K562 (cell line): ENCODE measurements at regions not wholly inside any gene's neighbourhood (a gene's known extent, or its start where the extent isn't known, plus 50 kb on each side); places are given as distances from the start of the nearest gene placed in this dataset.

Source experiments
- BRCA1 ChIP-seq, 2 experiments: fragments of 450-650 bp in 1 of 2; sonication (generic) in 1 of 2; formaldehyde crosslinking in 1 of 2; IDR thresholded peaks; 2 replicates each; pipeline versions ENCODE4 v1.5.0 to v1.6.1; 2017 to 2020; ENCODE audit warnings: mild to moderate bottlenecking in 1 of 2, missing genetic modification reagents in 1 of 2
- HDAC3 ChIP-seq: fragments of 450-650 bp; IDR thresholded peaks from 2 replicates; pipeline ENCODE4 v1.6.1; 2018; ENCODE audit warnings: borderline replicate concordance, mild to moderate bottlenecking, moderate library complexity; ENCODE audit not compliant: partially characterized antibody
- JUND ChIP-seq, 2 experiments: IDR thresholded peaks; 2 replicates in 1 of 2; 3 replicates in 1 of 2; pipeline ENCODE4 v1.6.1; 2011; ENCODE audit warnings: borderline replicate concordance in 2 of 2, low read depth in 2 of 2, low read length in 2 of 2, improper control_type of control experiment in 1 of 2, missing biosample characterization in 1 of 2, missing genetic modification characterization in 1 of 2, missing genetic modification reagents in 1 of 2
- SRF ChIP-seq, 2 experiments: fragments of 250-450, 450-650 bp in 1 of 2; sonication (Bioruptor Pico) in 1 of 2; sonication (generic) in 1 of 2; formaldehyde crosslinking; IDR thresholded peaks; 2 replicates each; pipeline versions ENCODE4 v1.5.0 to v1.5.1; 2020 to 2022; ENCODE audit warnings: mild to moderate bottlenecking in 1 of 2, missing genetic modification reagents in 1 of 2
- ZNF384 ChIP-seq: IDR thresholded peaks from 2 replicates; pipeline ENCODE4 v1.6.1; 2012; ENCODE audit warnings: low read depth, low read length, improper control_type of control experiment
- ZNF668 ChIP-seq: fragments of 250-450 bp; sonication (Bioruptor Pico); IDR thresholded peaks from 2 replicates; pipeline ENCODE4 v1.8.0; 2022; ENCODE audit warnings: mild to moderate bottlenecking, inconsistent platforms
- TF ChIP-seq, protein P1 (sequence below): fragments of 450-650 bp; IDR thresholded peaks from 2 replicates; pipeline ENCODE4 v1.6.1; 2018; ENCODE audit not compliant: partially characterized antibody

DNA sequence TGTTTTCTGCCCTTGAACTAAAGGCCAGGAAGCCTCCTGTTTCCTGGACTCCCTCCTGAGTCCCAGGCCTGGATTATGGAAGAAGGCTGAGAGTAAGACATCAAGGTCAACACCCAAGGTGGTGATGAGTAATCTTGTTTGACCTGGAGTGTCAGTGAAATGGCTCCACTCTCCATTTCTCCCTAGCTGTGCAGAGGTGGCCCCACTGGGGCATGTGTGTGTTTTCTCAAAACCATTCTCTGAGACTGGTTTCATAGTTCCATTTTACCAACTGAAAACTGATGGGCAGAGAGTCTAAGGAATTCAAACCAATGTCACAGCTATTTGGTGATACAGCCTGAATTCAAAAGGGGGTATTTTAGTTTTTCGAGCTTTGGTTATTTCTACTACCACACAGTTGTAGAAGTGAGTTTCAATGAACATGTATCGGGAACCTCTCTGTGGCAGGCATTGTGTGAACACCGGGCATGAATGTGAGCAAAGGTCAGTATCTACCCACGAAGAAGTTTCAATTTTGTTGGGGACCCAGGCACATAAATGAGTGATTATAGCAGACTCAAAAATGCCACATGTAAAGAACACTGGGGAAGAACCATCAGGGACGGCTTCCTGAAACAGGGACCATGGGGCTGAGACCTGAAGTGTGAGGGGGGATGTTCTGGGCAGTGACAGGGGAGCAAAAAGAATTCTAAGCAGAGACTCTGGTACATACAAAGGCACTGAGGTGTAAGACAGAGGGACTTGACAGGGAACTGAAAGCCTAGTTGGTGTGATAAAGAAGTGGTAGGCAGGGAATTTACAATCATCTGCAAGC lies 269.6 kb upstream of the KLF4 start (continued):
- TF ChIP-seq SRF (CRISPR knock-in tag; IDR thresholded peaks at IDR 0.05) (no peak), ZNF384 (no peak), HDAC3 (no peak), JUND (IDR thresholded peaks at IDR 0.05; ENCODE audit: borderline replicate concordance, low read depth, low read length) (no peak), JUND (tag; IDR thresholded peaks at IDR 0.05; ENCODE audit: borderline replicate concordance, low read depth, low read length) (no peak), ZNF668 (no peak), BRCA1 (IDR thresholded peaks at IDR 0.05) (no peak), BRCA1 (CRISPR knock-in tag; IDR thresholded peaks at IDR 0.05) (no peak)
- TF ChIP-seq, protein P1, sequence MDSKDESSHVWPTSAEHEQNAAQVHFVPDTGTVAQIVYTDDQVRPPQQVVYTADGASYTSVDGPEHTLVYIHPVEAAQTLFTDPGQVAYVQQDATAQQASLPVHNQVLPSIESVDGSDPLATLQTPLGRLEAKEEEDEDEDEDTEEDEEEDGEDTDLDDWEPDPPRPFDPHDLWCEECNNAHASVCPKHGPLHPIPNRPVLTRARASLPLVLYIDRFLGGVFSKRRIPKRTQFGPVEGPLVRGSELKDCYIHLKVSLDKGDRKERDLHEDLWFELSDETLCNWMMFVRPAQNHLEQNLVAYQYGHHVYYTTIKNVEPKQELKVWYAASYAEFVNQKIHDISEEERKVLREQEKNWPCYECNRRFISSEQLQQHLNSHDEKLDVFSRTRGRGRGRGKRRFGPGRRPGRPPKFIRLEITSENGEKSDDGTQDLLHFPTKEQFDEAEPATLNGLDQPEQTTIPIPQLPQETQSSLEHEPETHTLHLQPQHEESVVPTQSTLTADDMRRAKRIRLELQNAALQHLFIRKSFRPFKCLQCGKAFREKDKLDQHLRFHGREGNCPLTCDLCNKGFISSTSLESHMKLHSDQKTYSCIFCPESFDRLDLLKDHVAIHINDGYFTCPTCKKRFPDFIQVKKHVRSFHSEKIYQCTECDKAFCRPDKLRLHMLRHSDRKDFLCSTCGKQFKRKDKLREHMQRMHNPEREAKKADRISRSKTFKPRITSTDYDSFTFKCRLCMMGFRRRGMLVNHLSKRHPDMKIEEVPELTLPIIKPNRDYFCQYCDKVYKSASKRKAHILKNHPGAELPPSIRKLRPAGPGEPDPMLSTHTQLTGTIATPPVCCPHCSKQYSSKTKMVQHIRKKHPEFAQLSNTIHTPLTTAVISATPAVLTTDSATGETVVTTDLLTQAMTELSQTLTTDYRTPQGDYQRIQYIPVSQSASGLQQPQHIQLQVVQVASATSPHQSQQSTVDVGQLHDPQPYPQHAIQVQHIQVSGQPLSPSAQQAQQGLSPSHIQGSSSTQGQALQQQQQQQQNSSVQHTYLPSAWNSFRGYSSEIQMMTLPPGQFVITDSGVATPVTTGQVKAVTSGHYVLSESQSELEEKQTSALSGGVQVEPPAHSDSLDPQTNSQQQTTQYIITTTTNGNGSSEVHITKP: no peak
